Aorta (tissue), 5 donors: ENCODE measurements at regions not wholly inside any gene's neighbourhood (a gene's known extent, or its start where the extent isn't known, plus 50 kb on each side); places are given as distances from the start of the nearest gene placed in this dataset.
"Not testable (repeated sequence)": the region's sequence is repeated elsewhere in the genome, so short reads cannot be mapped to it uniquely, and the experiment has no call there.

Experiments used
- ATAC-seq: fragments of 200-7000 bp; cut with Tn5 transposase; one replicate; pipeline ENCODE4 v1.9.1; 2022; ENCODE audit warnings: moderate library complexity; ENCODE audit not compliant: low FRiP score
- DNase-seq, 2 donors: peaks; one replicate each; pipeline ENCODE4 v3.0.0-alpha.2; 2020
- H3K27ac ChIP-seq, 2 donors: one replicate each; pipeline ENCODE4 v1.5.1; 2013; ENCODE audit warnings: low read length in 2 of 2, mild to moderate bottlenecking in 2 of 2, moderate library complexity in 2 of 2, control low read depth in 1 of 2, inconsistent platforms in 1 of 2, low read depth in 1 of 2
- H3K27me3 ChIP-seq, 2 donors: one replicate each; pipeline ENCODE4 v1.6.1; 2013; ENCODE audit warnings: control low read depth in 1 of 2, low read length in 1 of 2, mild to moderate bottlenecking in 1 of 2, moderate library complexity in 1 of 2; ENCODE audit not compliant: insufficient read depth in 2 of 2, control insufficient read depth in 1 of 2
- H3K36me3 ChIP-seq, 2 donors: one replicate each; pipeline ENCODE4 v1.6.1; 2013; ENCODE audit warnings: control low read depth in 1 of 2, low read length in 1 of 2, mild to moderate bottlenecking in 1 of 2; ENCODE audit not compliant: insufficient read depth in 2 of 2, control insufficient read depth in 1 of 2
- H3K4me1 ChIP-seq, 2 donors: one replicate each; pipeline ENCODE4 v1.6.1; 2013; ENCODE audit warnings: low read length in 2 of 2, control low read depth in 1 of 2, mild to moderate bottlenecking in 1 of 2, moderate library complexity in 1 of 2; ENCODE audit not compliant: insufficient read depth in 2 of 2, control insufficient read depth in 1 of 2
- H3K4me3 ChIP-seq, 2 donors: one replicate each; pipeline ENCODE4 v1.5.1; 2013; ENCODE audit warnings: low read length in 2 of 2, control low read depth in 1 of 2, mild to moderate bottlenecking in 1 of 2
- H3K9me3 ChIP-seq: one replicate; pipeline ENCODE4 v1.6.1; 2013; ENCODE audit warnings: mild to moderate bottlenecking, low read length; ENCODE audit not compliant: control insufficient read depth
- WGBS, 2 donors: extraction: QIAGEN DNeasy Blood & Tissue Kit; methylation state at CpG; one replicate each; pipeline ENCODE4 v1.1.7; 2013; 5-methylcytosine and 5-hydroxymethylcytosine counted together
- intact Hi-C, 2 donors: fragments of 100-400 bp; cut with DNase I; formaldehyde crosslinking; loops; one replicate each; pipeline versions ENCODE4 v1.14.2 to v1.15.0; 2022
- donor health status: healthy with polysubstance abuse.
- donor health status: Bipolar disorder and iron deficiency.
- donor health status: DM: no; HTN: no; CAD: no.
- donor health status: DM: no; HTN: no; CAD: no.
- donor health status: DM: yes; HTN: yes; CAD: no.

- DNase-seq, result no peak
- intact Hi-C loops, result no loop called here
- no peak for ATAC-seq
- H3K27ac ChIP-seq, result no peak overlapping the region
- peaks cover 4% of the 10 kb centered on the region for H3K9me3 ChIP-seq
- no peak overlapping the region for H3K4me3 ChIP-seq
- H3K36me3 ChIP-seq, result no peaks in the 10 kb centered on the region
- H3K4me1 ChIP-seq, result no peaks in the 10 kb centered on the region
- no peaks in the 10 kb centered on the region for H3K27me3 ChIP-seq
- 75 to 76% methylated on average over 3 of the region's 3 CpGs for WGBS, 2 donors
These were observed 168.3 kb upstream of the NPY start for GRCh38 chr7:24115661-24116060.

GRCh38 chr7:24117903-24118499 is 166.0 kb upstream of the NPY start:
- ATAC-seq, intact Hi-C loops, H3K36me3 ChIP-seq, H3K9me3 ChIP-seq, H3K27ac ChIP-seq, H3K4me3 ChIP-seq, H3K27me3 ChIP-seq, H3K4me1 ChIP-seq, DNase-seq: not testable (repeated sequence)
- 81 to 82% methylated on average over 7 of the region's 7 CpGs for WGBS, 2 donors

GRCh38 chr7:24119852-24120251 is 164.1 kb upstream of the NPY start:
- no peak overlapping the region for H3K4me3 ChIP-seq
- H3K9me3 ChIP-seq, result no peaks in the 10 kb centered on the region
- no peaks in the 10 kb centered on the region for H3K4me1 ChIP-seq
- H3K27me3 ChIP-seq, result no peaks in the 10 kb centered on the region
- no peaks in the 10 kb centered on the region for H3K36me3 ChIP-seq
- no peak overlapping the region for H3K27ac ChIP-seq
- WGBS, 2 donors, result 73 to 75% methylated on average over 5 of the region's 5 CpGs
- intact Hi-C loops, result no loop called here
- DNase-seq (no peak), ATAC-seq (no peak)

- H3K36me3 ChIP-seq, result no peaks in the 10 kb centered on the region
- no peaks in the 10 kb centered on the region for H3K9me3 ChIP-seq
- no peaks in the 10 kb centered on the region for H3K4me1 ChIP-seq
- ATAC-seq (no peak), DNase-seq (no peak)
- H3K27me3 ChIP-seq, result no peaks in the 10 kb centered on the region
- intact Hi-C loops, result no loop called here
- no peak overlapping the region for H3K4me3 ChIP-seq
- H3K27ac ChIP-seq, result no peak overlapping the region
These were observed 160.9 kb upstream of the NPY start for GRCh38 chr7:24123076-24123475.

- intact Hi-C loops, result no loop called here
- 88 to 93% methylated on average over 1 of the region's 1 CpG for WGBS, 2 donors
- Histone ChIP-seq H3K27me3 (no peaks in the 10 kb centered on the region), H3K27ac (no peak overlapping the region), H3K4me3 (no peak overlapping the region), H3K4me1 (no peaks in the 10 kb centered on the region), H3K9me3 (no peaks in the 10 kb centered on the region), H3K36me3 (no peaks in the 10 kb centered on the region)
- no peak for ATAC-seq
- no peak for DNase-seq
These were observed 158.2 kb upstream of the NPY start for GRCh38 chr7:24125765-24126164.

GRCh38 chr7:24127930-24128329 is 156.1 kb upstream of the NPY start:
- no peaks in the 10 kb centered on the region for H3K27me3 ChIP-seq
- DNase-seq, result no peak
- no peak overlapping the region for H3K27ac ChIP-seq
- H3K4me1 ChIP-seq, result no peaks in the 10 kb centered on the region
- no peaks in the 10 kb centered on the region for H3K36me3 ChIP-seq
- no peak for ATAC-seq
- no peak overlapping the region for H3K4me3 ChIP-seq
- no peaks in the 10 kb centered on the region for H3K9me3 ChIP-seq
- WGBS, 2 donors, result 62 to 71% methylated on average over 3 of the region's 3 CpGs
- intact Hi-C loops, result no loop called here

GRCh38 chr7:24129597-24129996 is 154.4 kb upstream of the NPY start:
- ATAC-seq, result no peak

GRCh38 chr7:24130631-24131030 is 153.4 kb upstream of the NPY start:
- no peaks in the 10 kb centered on the region for H3K9me3 ChIP-seq
- ATAC-seq, result no peak
- no peaks in the 10 kb centered on the region for H3K27me3 ChIP-seq
- no peak overlapping the region for H3K27ac ChIP-seq
- no peaks in the 10 kb centered on the region for H3K36me3 ChIP-seq
- intact Hi-C loops, result no loop called here
- no peak for DNase-seq
- H3K4me3 ChIP-seq, result no peak overlapping the region
- no peaks in the 10 kb centered on the region for H3K4me1 ChIP-seq

More at GRCh38 chr7:24129597-24129996, 154.4 kb upstream of the NPY start:
- H3K27ac ChIP-seq, result no peak overlapping the region
- H3K9me3 ChIP-seq, result no peaks in the 10 kb centered on the region
- DNase-seq, result no peak
- intact Hi-C loops, result no loop called here
- no peak overlapping the region for H3K4me3 ChIP-seq
- 75 to 77% methylated on average over 4 of the region's 4 CpGs for WGBS, 2 donors
- H3K4me1 ChIP-seq, result no peaks in the 10 kb centered on the region
- no peaks in the 10 kb centered on the region for H3K36me3 ChIP-seq
- no peaks in the 10 kb centered on the region for H3K27me3 ChIP-seq

GRCh38 chr7:24133691-24134090 is 150.3 kb upstream of the NPY start:
- no peak overlapping the region for H3K27ac ChIP-seq
- no peaks in the 10 kb centered on the region for H3K27me3 ChIP-seq
- H3K9me3 ChIP-seq, result no peaks in the 10 kb centered on the region
- H3K4me1 ChIP-seq, result no peaks in the 10 kb centered on the region
- ATAC-seq (no peak), DNase-seq (no peak)
- intact Hi-C loops, result no loop called here
- 73 to 91% methylated on average over 4 of the region's 4 CpGs for WGBS, 2 donors
- H3K36me3 ChIP-seq, result no peaks in the 10 kb centered on the region
- H3K4me3 ChIP-seq, result no peak overlapping the region
